Heart right ventricle (tissue), 16 donors: ENCODE measurements at regions not wholly inside any gene's neighbourhood (a gene's known extent, or its start where the extent isn't known, plus 50 kb on each side); places are given as distances from the start of the nearest gene placed in this dataset.
A peak's percentile ranks its signal among the peaks of the same experiment; 100 is the strongest.

Experiments
- ATAC-seq, 8 donors: fragments of 200-7000 bp; cut with Tn5 transposase; one replicate each; pipeline ENCODE4 v1.9.1; 2020; ENCODE audit warnings: mild to moderate bottlenecking in 8 of 8, moderate library complexity in 8 of 8, moderate number of reproducible peaks in 1 of 8
- DNase-seq, 2 donors: peaks; one replicate each; pipeline ENCODE4 v3.0.0-alpha.2; 2020
- H3K27ac ChIP-seq, 10 donors: fragments of 200-600 bp; sonication (generic) in 2 of 10; one replicate each; pipeline versions ENCODE4 v1.5.0 to v1.8.0; 2020 to 2022; ENCODE audit warnings: mild to moderate bottlenecking in 3 of 10
- H3K27me3 ChIP-seq, 7 donors: fragments of 200-600 bp; one replicate each; pipeline ENCODE4 v1.8.0; 2021 to 2022; ENCODE audit warnings: mild to moderate bottlenecking in 2 of 7
- H3K36me3 ChIP-seq, 9 donors: fragments of 200-600 bp; sonication (generic) in 1 of 9; one replicate each; pipeline versions ENCODE4 v1.5.0 to v1.8.0; 2020 to 2022; ENCODE audit warnings: mild to moderate bottlenecking in 2 of 9
- H3K4me1 ChIP-seq, 9 donors: fragments of 200-600 bp; sonication (generic) in 1 of 9; one replicate each; pipeline versions ENCODE4 v1.5.0 to v1.8.0; 2020 to 2022; ENCODE audit warnings: mild to moderate bottlenecking in 4 of 9
- H3K4me3 ChIP-seq, 10 donors: fragments of 200-600 bp; sonication (generic) in 2 of 10; one replicate each; pipeline versions ENCODE4 v1.5.0 to v1.8.0; 2020 to 2022; ENCODE audit warnings: mild to moderate bottlenecking in 7 of 10, moderate library complexity in 2 of 10
- H3K9me3 ChIP-seq, 11 donors: fragments of 200-600 bp in 10 of 11; sonication (generic) in 2 of 11; one replicate each; pipeline versions ENCODE4 v1.5.0 to v1.8.0; 2013 to 2022; ENCODE audit warnings: mild to moderate bottlenecking in 2 of 11, control low read depth in 1 of 11, moderate library complexity in 1 of 11
- WGBS, 2 donors: extraction: QIAGEN DNeasy Blood & Tissue Kit; methylation state at CpG; one replicate each; pipeline ENCODE4 v1.1.7; 2013; ENCODE audit warnings: inconsistent platforms in 1 of 2; 5-methylcytosine and 5-hydroxymethylcytosine counted together
- intact Hi-C, 10 donors: fragments of 100-400 bp; cut with DNase I; formaldehyde crosslinking; loops; one replicate each; pipeline versions ENCODE4 v1.11.1 to v1.14.2; 2022
- TF ChIP-seq, protein P1 (sequence below), 9 donors: fragments of 200-600 bp; sonication (generic) in 2 of 9; IDR thresholded peaks; one replicate each; pipeline versions ENCODE4 v1.5.0 to v1.8.0; 2021 to 2022; ENCODE audit warnings: antibody characterized with exemption in 9 of 9, mild to moderate bottlenecking in 5 of 9, moderate library complexity in 1 of 9
- donor health status: Arrhythmogenic right ventricular cardiomyopathy.
- donor health status: ischemic (EF 13 %, LVEDD 7.1; RV severe dilation, severe dysfunction).
- donor health status: healthy with polysubstance abuse.
- donor health status: DM: no; HTN: yes; CAD: no.
- donor health status: DM: no; HTN: no; CAD: no.
- donor health status: ischemic (EF 25% LVEDD 6.9; RV normal size, moderate dysfunction).
- donor health status: ischemic (EF 25% LVEDD 5.7; RV mildly dilated, moderate dysfunction).
- donor health status: healthy.
- donor health status: DM: yes; HTN: yes; CAD: no.
- donor health status: Ischemic cardiomyopathy.
- donor health status: ischemic (EF 35%, LVEDD 5.7; RV mildly dilated, moderate dysfunction).
- donor health status: nonischemic (EF 11% LVEDD 7.7; RV severe dilation, severe dysfunction).
- donor health status: DM: yes; HTN: yes; CAD: no.
- donor health status: PGD.
- donor health status: ischemic (EF 29% LVEDD 5.4; RV normal size, mild dysfunction).
- donor health status: nonischemic (EF 23%, LVEDD 6.1; RV moderate dilation, normal function).

DNA sequence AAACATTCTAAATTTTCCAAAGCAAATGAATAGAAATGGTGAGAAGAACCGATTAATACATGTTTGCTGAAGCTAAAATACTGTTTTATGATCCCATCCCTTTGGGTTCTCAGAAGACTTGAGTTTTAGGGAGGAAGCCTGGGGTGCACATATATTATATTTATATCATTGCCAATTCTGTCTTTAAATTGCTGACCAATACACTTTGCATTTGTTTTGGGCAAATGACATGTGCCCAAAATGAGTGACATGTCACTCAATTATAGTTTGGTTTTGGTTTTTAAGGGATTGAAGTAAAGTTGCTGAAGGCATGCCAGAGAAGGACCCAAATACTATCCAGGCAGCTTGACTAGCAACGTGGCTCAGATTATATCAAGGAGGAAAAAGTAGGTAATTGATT lies 50.3 kb upstream of the SP3 start:
- Histone ChIP-seq H3K4me3 (no peak overlapping the region), H3K9me3 (no peaks in the 10 kb centered on the region), H3K4me1 (peaks cover 0 to 59% (median 26%) of the 10 kb centered on the region in 9 donors), H3K27ac (peak overlapping the region in 1 of 10 donors; percentile 96), H3K27me3 (no peaks in the 10 kb centered on the region), H3K36me3 (no peaks in the 10 kb centered on the region)
- intact Hi-C loops, result no loop called here
- TF ChIP-seq, protein P1, sequence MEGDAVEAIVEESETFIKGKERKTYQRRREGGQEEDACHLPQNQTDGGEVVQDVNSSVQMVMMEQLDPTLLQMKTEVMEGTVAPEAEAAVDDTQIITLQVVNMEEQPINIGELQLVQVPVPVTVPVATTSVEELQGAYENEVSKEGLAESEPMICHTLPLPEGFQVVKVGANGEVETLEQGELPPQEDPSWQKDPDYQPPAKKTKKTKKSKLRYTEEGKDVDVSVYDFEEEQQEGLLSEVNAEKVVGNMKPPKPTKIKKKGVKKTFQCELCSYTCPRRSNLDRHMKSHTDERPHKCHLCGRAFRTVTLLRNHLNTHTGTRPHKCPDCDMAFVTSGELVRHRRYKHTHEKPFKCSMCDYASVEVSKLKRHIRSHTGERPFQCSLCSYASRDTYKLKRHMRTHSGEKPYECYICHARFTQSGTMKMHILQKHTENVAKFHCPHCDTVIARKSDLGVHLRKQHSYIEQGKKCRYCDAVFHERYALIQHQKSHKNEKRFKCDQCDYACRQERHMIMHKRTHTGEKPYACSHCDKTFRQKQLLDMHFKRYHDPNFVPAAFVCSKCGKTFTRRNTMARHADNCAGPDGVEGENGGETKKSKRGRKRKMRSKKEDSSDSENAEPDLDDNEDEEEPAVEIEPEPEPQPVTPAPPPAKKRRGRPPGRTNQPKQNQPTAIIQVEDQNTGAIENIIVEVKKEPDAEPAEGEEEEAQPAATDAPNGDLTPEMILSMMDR (IDR thresholded peaks at IDR 0.05), result no peak
- DNase-seq (no peak), ATAC-seq (no peak)
- 68% methylated on average over 2 of the region's 2 CpGs for WGBS, 2 donors
